NCI-H1417 treated with DMSO at 0.1 percent for 48 hours (cell line): ENCODE measurements at regions not wholly inside any gene's neighbourhood (a gene's known extent, or its start where the extent isn't known, plus 50 kb on each side); places are given as distances from the start of the nearest gene placed in this dataset.
"Not testable (repeated sequence)": the region's sequence is repeated elsewhere in the genome, so short reads cannot be mapped to it uniquely, and the experiment has no call there.

ENCODE experiments used
- DNase-seq: peaks from one replicate; lab custom pipeline; 2025; lab: John Stamatoyannopoulos, UW

- no peak for DNase-seq
Observed at GRCh38 chr6:163771180-163771579, 356.7 kb downstream of the QKI start.

DNA sequence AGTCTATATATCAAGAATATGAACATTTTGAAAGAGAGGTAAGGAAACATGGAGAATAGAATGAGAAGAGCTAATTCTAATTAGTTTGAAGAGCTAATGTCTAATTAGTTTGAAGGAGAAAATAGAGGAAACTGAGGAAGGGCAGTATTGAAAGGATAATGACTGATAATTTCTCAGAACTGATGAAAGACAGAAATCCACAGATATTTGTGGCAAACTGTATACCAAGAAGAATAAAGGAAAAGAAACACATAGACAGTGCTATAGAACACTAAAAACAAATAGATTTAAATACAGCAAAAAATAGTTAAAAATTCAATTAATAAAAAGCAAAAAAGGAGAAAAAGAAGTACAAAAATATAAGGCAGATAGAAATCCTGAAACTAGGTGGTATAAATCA is 354.4 kb downstream of the QKI start:
- DNase-seq: no peak

- no peak for DNase-seq
Observed at GRCh38 chr6:163766936-163767335, 352.4 kb downstream of the QKI start.

DNA sequence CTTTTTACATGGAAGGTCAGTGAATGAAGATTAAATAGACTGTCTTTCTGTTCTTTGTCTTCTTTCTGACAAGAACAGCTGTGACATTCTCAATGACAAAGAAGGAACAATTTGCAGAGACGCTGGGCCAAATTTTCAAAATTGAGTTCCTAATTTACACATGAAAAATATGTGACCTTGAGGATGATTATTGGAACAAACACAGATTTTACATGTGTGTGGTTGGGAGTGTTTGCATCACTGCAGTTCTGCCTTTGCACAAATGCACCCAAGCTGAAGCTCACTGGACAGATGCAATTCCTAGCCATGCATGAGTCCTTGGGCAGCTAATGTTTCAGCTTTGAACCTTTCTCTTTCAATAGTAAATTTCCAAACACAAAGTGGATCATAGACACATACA is 350.8 kb downstream of the QKI start:
- DNase-seq: no peak

DNA sequence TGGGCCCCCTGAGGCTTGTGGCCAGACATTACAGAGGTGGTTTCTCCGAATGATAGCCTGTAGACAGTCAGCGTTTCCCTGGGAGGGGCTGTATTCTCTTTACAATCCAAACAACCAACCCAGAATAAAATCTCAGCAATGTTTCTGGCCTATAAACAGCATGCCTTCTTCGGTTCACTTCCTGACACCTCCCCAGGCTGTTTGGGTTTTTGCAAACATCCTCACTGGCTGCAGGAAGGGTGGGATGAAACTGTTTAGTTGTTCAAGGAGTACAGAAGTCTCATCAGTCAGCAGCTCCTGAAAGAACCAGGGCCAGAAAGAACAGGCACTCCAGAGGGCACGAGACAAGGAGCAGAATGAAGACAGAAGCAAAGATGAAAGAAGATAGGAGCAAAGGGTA is 350.0 kb downstream of the QKI start:
- DNase-seq: no peak

DNA sequence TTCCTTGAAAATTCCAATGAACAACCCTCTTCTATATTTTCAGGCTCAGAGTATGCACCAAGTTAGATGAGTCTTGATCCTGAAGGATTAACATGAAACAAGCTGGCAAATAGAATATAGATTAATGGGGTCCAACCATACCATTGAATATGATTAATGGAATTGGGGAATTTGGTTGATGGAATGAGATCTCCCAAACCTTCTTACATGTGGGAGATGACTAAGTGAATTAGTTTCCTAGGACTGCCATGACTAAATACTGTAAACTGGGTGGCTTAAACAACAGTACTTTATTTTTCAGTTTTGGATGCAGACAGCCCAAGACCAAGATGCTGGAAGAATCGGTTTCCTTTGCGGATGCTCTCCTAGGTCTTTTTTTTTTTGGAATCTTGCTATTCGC is 347.0 kb downstream of the QKI start:
- no peak for DNase-seq

DNA sequence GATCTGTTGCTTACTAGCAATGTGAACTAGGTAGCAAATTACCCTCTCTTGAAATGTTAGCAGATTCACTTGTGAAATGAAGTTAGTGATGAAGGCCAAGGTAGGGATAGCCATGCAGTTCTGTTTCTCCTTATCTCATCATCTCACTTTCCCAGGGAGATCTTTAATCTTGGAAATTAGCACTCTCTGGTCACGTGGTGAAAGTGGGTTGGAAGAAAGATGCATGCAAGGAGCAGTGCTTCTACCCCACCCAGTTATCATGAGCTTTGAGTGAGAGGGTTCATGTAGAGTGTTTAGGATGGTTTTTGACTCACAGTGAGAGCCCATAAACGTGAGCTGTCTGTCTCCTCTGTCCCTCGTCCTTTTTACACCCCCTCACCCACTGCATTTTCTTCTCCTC is 346.3 kb downstream of the QKI start:
- no peak for DNase-seq

- DNase-seq: no peak
Observed at GRCh38 chr6:163759542-163759941, 345.0 kb downstream of the QKI start.

GRCh38 chr6:163757520-163757919 is 343.0 kb downstream of the QKI start:
- no peak for DNase-seq

GRCh38 chr6:163756079-163756478 is 341.6 kb downstream of the QKI start:
- DNase-seq: no peak

- DNase-seq: no peak
Observed at GRCh38 chr6:163754866-163755265, 340.3 kb downstream of the QKI start.

- no peak for DNase-seq
Observed at GRCh38 chr6:163753430-163753829, 338.9 kb downstream of the QKI start.

- DNase-seq: no peak
Observed at GRCh38 chr6:163752446-163752845, 337.9 kb downstream of the QKI start.

- DNase-seq: no peak
Observed at GRCh38 chr6:163751032-163751525, 336.6 kb downstream of the QKI start.

- no peak for DNase-seq
Observed at GRCh38 chr6:163750431-163751031, 336.0 kb downstream of the QKI start.

DNA sequence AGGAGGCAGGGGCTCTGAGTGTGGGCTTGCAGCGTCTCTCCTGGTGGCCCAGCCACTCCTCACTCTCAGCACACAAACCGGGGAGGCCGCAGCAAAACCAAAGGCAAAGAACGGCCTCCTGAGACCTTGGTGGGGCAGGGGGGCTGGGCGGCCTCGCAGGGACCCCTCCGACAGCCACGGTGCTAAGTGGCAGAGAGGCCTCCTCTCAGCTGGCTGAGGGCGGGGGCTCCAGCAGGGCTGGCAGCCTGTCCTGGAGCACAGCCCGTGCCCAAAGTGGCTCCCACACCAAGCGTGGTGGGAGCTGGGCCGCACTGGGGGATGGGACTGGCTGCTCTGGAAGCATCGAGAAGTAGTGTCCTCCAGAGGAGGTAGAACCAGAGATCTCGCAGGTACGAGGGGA is 334.4 kb downstream of the QKI start:
- DNase-seq: no peak

GRCh38 chr6:163748036-163748435 is 333.5 kb downstream of the QKI start:
- DNase-seq: no peak

DNA sequence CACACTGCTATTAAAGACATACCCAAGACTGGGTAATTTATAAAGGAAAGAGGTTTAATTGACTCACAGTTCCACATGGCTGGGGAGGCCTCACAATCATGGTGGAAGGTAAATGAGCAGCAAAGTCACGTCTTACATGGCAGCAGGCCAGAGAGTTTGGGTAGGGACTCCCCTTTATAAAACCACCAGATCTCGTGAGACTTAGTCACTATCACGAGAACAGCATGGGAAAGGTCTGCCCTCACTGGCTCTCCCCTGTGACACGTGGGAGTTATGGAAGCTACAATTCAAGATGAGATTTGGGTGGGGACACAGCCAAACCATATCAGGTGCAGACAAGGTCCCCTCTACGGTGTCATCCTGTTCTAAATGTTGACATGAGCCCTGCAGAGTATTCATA is 332.5 kb downstream of the QKI start:
- DNase-seq: not testable (repeated sequence)

GRCh38 chr6:163745536-163746400 is 331.2 kb downstream of the QKI start:
- no peak for DNase-seq

GRCh38 chr6:163744256-163744925 is 329.9 kb downstream of the QKI start:
- no peak for DNase-seq

- no peak for DNase-seq
Observed at GRCh38 chr6:163743796-163744195, 329.3 kb downstream of the QKI start.

- no peak for DNase-seq
Observed at GRCh38 chr6:163741743-163742363, 327.3 kb downstream of the QKI start.

- no peak for DNase-seq
Observed at GRCh38 chr6:163741342-163741741, 326.8 kb downstream of the QKI start.
